GM23248 (cell line): ENCODE measurements at regions not wholly inside any gene's neighbourhood (a gene's known extent, or its start where the extent isn't known, plus 50 kb on each side); places are given as distances from the start of the nearest gene placed in this dataset.

Source experiments
- EZH2 ChIP-seq: fragments of 200-600 bp; sonication (generic); IDR thresholded peaks from 2 replicates; pipeline ENCODE4 v1.6.1; 2018; ENCODE audit warnings: antibody characterized with exemption, mild to moderate bottlenecking; ENCODE audit not compliant: insufficient read depth, poor library complexity, severe bottlenecking
- EZH2phosphoT487 ChIP-seq: fragments of 200-600 bp; sonication (generic); IDR thresholded peaks from 2 replicates; pipeline ENCODE4 v1.6.1; 2018; ENCODE audit warnings: antibody characterized with exemption, moderate library complexity, mild to moderate bottlenecking, low read depth; ENCODE audit not compliant: insufficient read depth

- TF ChIP-seq EZH2 (no peak), EZH2phosphoT487 (no peak)
Observed at GRCh38 chr1:194584052-194584451, 1397.6 kb upstream of the B3GALT2 start.
